GM19397 (cell line): ENCODE measurements at regions not wholly inside any gene's neighbourhood (a gene's known extent, or its start where the extent isn't known, plus 50 kb on each side); places are given as distances from the start of the nearest gene placed in this dataset.

ENCODE experiments used
- ATAC-seq: cut with Tn5 transposase; IDR thresholded peaks from one replicate; pipeline ENCODE4 v1.9.1; 2021; ENCODE audit warnings: mild to moderate bottlenecking, moderate library complexity; ENCODE audit not compliant: unreplicated experiment

- no peak for ATAC-seq
Measured at GRCh38 chr1:90782046-90782445, 64.9 kb upstream of the BARHL2 start.

GRCh38 chr1:90781534-90781933 is 64.4 kb upstream of the BARHL2 start:
- no peak for ATAC-seq

GRCh38 chr1:90780981-90781380 is 63.9 kb upstream of the BARHL2 start:
- ATAC-seq = no peak

- no peak for ATAC-seq
Measured at GRCh38 chr1:90779573-90779972, 62.5 kb upstream of the BARHL2 start.

- ATAC-seq = no peak
Measured at GRCh38 chr1:90778486-90778885, 61.4 kb upstream of the BARHL2 start.

GRCh38 chr1:90773812-90774211 is 56.7 kb upstream of the BARHL2 start:
- ATAC-seq = no peak

- no peak for ATAC-seq
Measured at GRCh38 chr1:90768826-90769225, 51.7 kb upstream of the BARHL2 start.

GRCh38 chr1:90768098-90768497 is 51.0 kb upstream of the BARHL2 start:
- no peak for ATAC-seq
